Breast epithelium (tissue), 3 donors: ENCODE measurements at regions not wholly inside any gene's neighbourhood (a gene's known extent, or its start where the extent isn't known, plus 50 kb on each side); places are given as distances from the start of the nearest gene placed in this dataset.

Experiments
- POLR2A ChIP-seq: fragments of 450-650 bp; IDR thresholded peaks from one replicate; pipeline ENCODE4 v1.6.1; 2016; ENCODE audit warnings: antibody characterized with exemption, mild to moderate bottlenecking, moderate library complexity
- POLR2AphosphoS5 ChIP-seq, 3 donors: sonication (generic); formaldehyde crosslinking; IDR thresholded peaks; one replicate each; pipeline ENCODE4 v1.6.1; 2017; ENCODE audit warnings: antibody characterized with exemption in 3 of 3

DNA sequence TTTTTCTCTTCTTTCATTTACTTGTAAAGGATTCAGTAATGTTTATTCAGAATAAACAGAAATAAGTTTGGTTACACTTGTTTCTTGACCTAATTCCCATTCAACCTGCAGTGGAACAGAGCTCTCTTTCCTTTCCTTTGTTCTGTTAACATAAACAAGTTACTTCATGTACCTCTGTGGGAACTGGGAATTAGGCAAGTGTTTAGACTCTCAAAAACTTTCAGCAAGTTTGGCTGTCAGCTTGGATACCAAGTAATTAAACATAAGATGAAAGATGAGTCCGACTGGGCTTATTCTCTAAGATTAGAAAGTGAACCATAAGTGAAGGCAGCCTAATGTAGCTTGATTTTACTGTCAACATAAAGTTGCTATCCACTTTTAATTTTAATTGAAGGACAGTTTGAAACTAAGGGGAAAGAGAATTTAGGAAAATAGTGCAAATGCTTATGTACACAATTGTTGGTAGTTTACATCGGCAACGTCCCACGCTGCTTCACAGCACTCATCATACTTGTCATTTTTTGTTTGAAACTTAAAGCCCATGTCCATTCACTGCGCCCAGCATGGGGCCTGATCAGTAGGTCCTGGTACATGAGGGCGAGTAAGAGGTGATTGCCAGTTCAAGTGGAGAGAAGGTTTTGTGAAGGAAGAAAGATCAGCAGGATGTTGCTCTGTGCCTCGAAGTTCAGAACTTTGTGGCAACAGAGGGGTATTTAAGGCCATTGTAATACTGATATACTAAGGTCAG, 113.0 kb downstream of the PLEKHG1 start:
- TF ChIP-seq POLR2A (no peak), POLR2AphosphoS5 (IDR thresholded peaks at IDR 0.05) (no peak)
